Neural cell (in vitro differentiated cells): ENCODE measurements at regions not wholly inside any gene's neighbourhood (a gene's known extent, or its start where the extent isn't known, plus 50 kb on each side); places are given as distances from the start of the nearest gene placed in this dataset.

Experiments
- H2AFZ ChIP-seq: fragments of 200-600, 300-800 bp; sonication (generic), shearing (Covaris generic); 2 replicates; pipeline ENCODE4 v1.6.0; 2014; ENCODE audit warnings: low read depth, mild to moderate bottlenecking, antibody characterized with exemption, low read length, moderate library complexity
- H3F3A ChIP-seq: fragments of 200-600 bp; shearing (Covaris generic); 2 replicates; pipeline ENCODE4 v1.6.1; 2016; ENCODE audit warnings: mild to moderate bottlenecking, moderate library complexity, mixed read lengths, antibody characterized with exemption, low read length; ENCODE audit not compliant: insufficient read depth, poor library complexity, severe bottlenecking
- H3K27ac ChIP-seq: fragments of 200-600, 300-800 bp; sonication (generic), shearing (Covaris generic); 2 replicates; pipeline ENCODE4 v1.5.1; 2014; ENCODE audit warnings: mild to moderate bottlenecking, low read length, moderate library complexity
- H3K27me3 ChIP-seq: fragments of 300-800, 200-600 bp; sonication (generic), shearing (Covaris generic); 2 replicates; pipeline ENCODE4 v1.6.0; 2014; ENCODE audit warnings: mild to moderate bottlenecking, low read depth, low read length, moderate library complexity; ENCODE audit not compliant: insufficient read depth
- H3K36me3 ChIP-seq: fragments of 300-800, 200-600 bp; sonication (generic), shearing (Covaris generic); 2 replicates; pipeline ENCODE4 v1.5.1; 2014; ENCODE audit warnings: mild to moderate bottlenecking, antibody characterized with exemption, low read length, moderate library complexity; ENCODE audit not compliant: insufficient read depth
- H3K4me2 ChIP-seq: fragments of 300-800, 200-600 bp; sonication (generic), shearing (Covaris generic); 2 replicates; pipeline ENCODE4 v1.6.0; 2014; ENCODE audit warnings: mild to moderate bottlenecking, low read length
- H3K4me3 ChIP-seq: fragments of 300-800, 200-600 bp; sonication (generic), shearing (Covaris generic); 2 replicates; pipeline ENCODE4 v1.5.1; 2014; ENCODE audit warnings: mild to moderate bottlenecking, low read length, moderate library complexity
- H3K79me2 ChIP-seq: fragments of 200-600 bp; shearing (Covaris generic); replicated peaks from 2 replicates; pipeline ENCODE4 v1.6.0; 2014; ENCODE audit warnings: mild to moderate bottlenecking, low read length, moderate library complexity; ENCODE audit not compliant: insufficient read depth
- H3K9ac ChIP-seq: fragments of 300-800, 200-600 bp; sonication (generic), shearing (Covaris generic); 2 replicates; pipeline ENCODE4 v1.6.1; 2016; ENCODE audit warnings: mild to moderate bottlenecking, low read length, mixed read lengths
- H3K9me2 ChIP-seq: fragments of 200-600 bp; shearing (Covaris generic); 2 replicates; pipeline ENCODE4 v1.6.1; 2016; ENCODE audit warnings: mild to moderate bottlenecking, low read length, mixed read lengths; ENCODE audit not compliant: insufficient read depth
- H3K9me3 ChIP-seq: fragments of 200-600, 300-800 bp; sonication (generic), shearing (Covaris generic); 2 replicates; pipeline ENCODE4 v1.6.1; 2016; ENCODE audit warnings: mild to moderate bottlenecking, mixed run types, low read length, moderate library complexity, mixed read lengths
- H4K20me1 ChIP-seq: fragments of 200-600 bp; shearing (Covaris generic); 2 replicates; pipeline ENCODE4 v1.6.1; 2016; ENCODE audit warnings: mild to moderate bottlenecking, mixed run types; ENCODE audit not compliant: insufficient read depth
- CTCF ChIP-seq: fragments of 450-650 bp; IDR thresholded peaks from 2 replicates; pipeline ENCODE4 v1.5.1; 2014; ENCODE audit warnings: antibody characterized with exemption, mild to moderate bottlenecking, moderate library complexity; ENCODE audit not compliant: poor library complexity, severe bottlenecking
- EP300 ChIP-seq: fragments of 450-650 bp; conservative IDR thresholded peaks from 2 replicates; pipeline ENCODE4 v1.6.1; 2014; ENCODE audit warnings: antibody characterized with exemption, mild to moderate bottlenecking, moderate library complexity; ENCODE audit not compliant: poor library complexity, severe bottlenecking
- EZH2 ChIP-seq: fragments of 200-600, 300-800 bp; shearing (Covaris generic), sonication (generic); IDR thresholded peaks from 2 replicates; pipeline ENCODE4 v1.6.1; 2014; ENCODE audit warnings: antibody characterized with exemption, low read length, borderline replicate concordance, mild to moderate bottlenecking; ENCODE audit not compliant: insufficient read depth, poor library complexity, severe bottlenecking
- MXI1 ChIP-seq: fragments of 450-650 bp; conservative IDR thresholded peaks from 2 replicates; pipeline ENCODE4 v1.6.1; 2014; ENCODE audit warnings: antibody characterized with exemption, mild to moderate bottlenecking; ENCODE audit not compliant: poor library complexity, severe bottlenecking
- POLR2AphosphoS5 ChIP-seq: IDR thresholded peaks from 2 replicates; pipeline ENCODE4 v1.6.1; 2012
- RAD21 ChIP-seq: fragments of 450-650 bp; conservative IDR thresholded peaks from 2 replicates; pipeline ENCODE4 v1.6.1; 2014; ENCODE audit warnings: antibody characterized with exemption, mild to moderate bottlenecking, moderate library complexity
- SMC3 ChIP-seq: fragments of 450-650 bp; conservative IDR thresholded peaks from 2 replicates; pipeline ENCODE4 v1.6.1; 2014; ENCODE audit warnings: antibody characterized with exemption, mild to moderate bottlenecking, moderate library complexity; ENCODE audit not compliant: poor library complexity
- TF ChIP-seq, protein P1 (sequence below): IDR thresholded peaks from 2 replicates; pipeline ENCODE4 v1.6.1; 2012; ENCODE audit warnings: borderline replicate concordance

DNA sequence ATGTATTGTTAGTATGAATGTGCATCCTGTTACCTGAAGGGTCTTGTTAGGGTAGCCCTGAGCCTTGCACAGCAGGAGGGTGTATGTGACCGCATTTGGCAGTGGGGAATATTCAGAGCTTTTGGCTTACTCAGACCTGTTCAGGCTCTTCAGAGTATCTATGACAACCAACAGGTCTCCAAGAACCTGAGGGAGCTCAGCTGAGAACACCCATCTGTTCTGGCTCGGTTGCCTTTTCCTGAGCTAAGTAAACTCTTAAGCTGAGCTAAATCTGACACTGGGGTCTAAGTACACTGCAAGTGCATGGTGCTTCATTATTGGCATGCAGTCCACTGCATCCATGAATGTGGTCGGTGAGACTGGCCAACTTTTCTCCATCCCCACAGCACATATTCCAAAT lies 92.4 kb upstream of the CHST9 start:
- Histone ChIP-seq H3K9me3 (no peaks in the 10 kb centered on the region), H3K36me3 (no peaks in the 10 kb centered on the region), H3K9ac (no peak overlapping the region), H3K4me2 (no peak overlapping the region), H3K9me2 (no peaks in the 10 kb centered on the region), H3F3A (no peaks in the 10 kb centered on the region), H2AFZ (no peak overlapping the region), H4K20me1 (no peaks in the 10 kb centered on the region), H3K27me3 (no peaks in the 10 kb centered on the region), H3K79me2 (no peaks in the 10 kb centered on the region), H3K27ac (no peak overlapping the region), H3K4me3 (no peak overlapping the region)
- TF ChIP-seq CTCF (no peak), SMC3 (no peak), POLR2AphosphoS5 (no peak)

- H3K9me3 ChIP-seq, result no peaks in the 10 kb centered on the region
- no peak overlapping the region for H2AFZ ChIP-seq
- no peak overlapping the region for H3K9ac ChIP-seq
- no peak overlapping the region for H3K27ac ChIP-seq
- no peak overlapping the region for H3K4me3 ChIP-seq
- H4K20me1 ChIP-seq, result no peaks in the 10 kb centered on the region
- no peaks in the 10 kb centered on the region for H3K9me2 ChIP-seq
- H3K27me3 ChIP-seq, result no peaks in the 10 kb centered on the region
- TF ChIP-seq, protein P1, sequence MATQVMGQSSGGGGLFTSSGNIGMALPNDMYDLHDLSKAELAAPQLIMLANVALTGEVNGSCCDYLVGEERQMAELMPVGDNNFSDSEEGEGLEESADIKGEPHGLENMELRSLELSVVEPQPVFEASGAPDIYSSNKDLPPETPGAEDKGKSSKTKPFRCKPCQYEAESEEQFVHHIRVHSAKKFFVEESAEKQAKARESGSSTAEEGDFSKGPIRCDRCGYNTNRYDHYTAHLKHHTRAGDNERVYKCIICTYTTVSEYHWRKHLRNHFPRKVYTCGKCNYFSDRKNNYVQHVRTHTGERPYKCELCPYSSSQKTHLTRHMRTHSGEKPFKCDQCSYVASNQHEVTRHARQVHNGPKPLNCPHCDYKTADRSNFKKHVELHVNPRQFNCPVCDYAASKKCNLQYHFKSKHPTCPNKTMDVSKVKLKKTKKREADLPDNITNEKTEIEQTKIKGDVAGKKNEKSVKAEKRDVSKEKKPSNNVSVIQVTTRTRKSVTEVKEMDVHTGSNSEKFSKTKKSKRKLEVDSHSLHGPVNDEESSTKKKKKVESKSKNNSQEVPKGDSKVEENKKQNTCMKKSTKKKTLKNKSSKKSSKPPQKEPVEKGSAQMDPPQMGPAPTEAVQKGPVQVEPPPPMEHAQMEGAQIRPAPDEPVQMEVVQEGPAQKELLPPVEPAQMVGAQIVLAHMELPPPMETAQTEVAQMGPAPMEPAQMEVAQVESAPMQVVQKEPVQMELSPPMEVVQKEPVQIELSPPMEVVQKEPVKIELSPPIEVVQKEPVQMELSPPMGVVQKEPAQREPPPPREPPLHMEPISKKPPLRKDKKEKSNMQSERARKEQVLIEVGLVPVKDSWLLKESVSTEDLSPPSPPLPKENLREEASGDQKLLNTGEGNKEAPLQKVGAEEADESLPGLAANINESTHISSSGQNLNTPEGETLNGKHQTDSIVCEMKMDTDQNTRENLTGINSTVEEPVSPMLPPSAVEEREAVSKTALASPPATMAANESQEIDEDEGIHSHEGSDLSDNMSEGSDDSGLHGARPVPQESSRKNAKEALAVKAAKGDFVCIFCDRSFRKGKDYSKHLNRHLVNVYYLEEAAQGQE, result no peak
- TF ChIP-seq RAD21 (no peak), EZH2 (no peak), MXI1 (no peak), EP300 (no peak), CTCF (no peak)
- H3F3A ChIP-seq, result no peaks in the 10 kb centered on the region
- H3K4me2 ChIP-seq, result no peak overlapping the region
- H3K79me2 ChIP-seq, result no peaks in the 10 kb centered on the region
- no peaks in the 10 kb centered on the region for H3K36me3 ChIP-seq
Measured at GRCh38 chr18:27276886-27277285, 91.8 kb upstream of the CHST9 start.
